Activated naive CD4-positive, alpha-beta T cell (primary cell): ENCODE measurements at regions not wholly inside any gene's neighbourhood (a gene's known extent, or its start where the extent isn't known, plus 50 kb on each side); places are given as distances from the start of the nearest gene placed in this dataset.

ENCODE experiments used
- DNase-seq, 4 experiments: peaks; one replicate each; lab custom pipeline; 2025; lab: John Stamatoyannopoulos, UW

DNA sequence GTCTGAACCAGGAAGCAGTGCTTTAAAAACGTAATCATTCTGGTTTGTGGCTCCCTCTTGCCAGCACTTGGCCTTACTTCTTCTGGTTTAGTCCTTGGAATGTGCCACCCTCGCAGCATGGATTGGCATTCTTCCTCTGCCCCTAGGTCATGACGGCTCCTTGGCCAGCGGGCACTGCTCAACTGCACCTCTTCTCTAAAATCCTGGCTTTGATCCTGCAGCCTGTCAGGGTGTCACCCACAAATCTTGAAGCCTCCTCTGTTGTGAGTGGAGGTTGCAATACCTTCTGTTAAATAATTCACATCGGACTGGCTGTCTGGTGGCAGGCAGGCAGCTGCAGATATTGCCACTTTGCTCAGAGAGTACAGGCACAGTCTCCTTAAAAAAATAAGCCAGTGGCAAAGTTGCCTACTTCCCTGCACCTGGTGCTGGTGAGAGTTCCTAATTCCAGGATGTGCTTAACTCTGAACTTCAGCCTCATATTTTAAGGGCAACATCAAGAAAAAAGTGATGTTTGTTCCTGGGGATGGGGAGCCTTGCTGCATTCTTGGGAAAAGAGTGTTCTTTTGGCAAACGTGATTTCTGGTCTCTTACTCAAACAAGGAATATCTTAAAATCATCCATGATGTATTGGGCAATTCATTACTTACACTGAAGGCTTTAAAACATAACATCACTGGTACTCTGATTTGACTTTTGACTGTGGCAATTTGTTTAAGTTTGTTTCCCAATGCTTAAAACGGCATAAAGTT lies 179.8 kb downstream of the FOXA2 start:
- DNase-seq: no peak

DNA sequence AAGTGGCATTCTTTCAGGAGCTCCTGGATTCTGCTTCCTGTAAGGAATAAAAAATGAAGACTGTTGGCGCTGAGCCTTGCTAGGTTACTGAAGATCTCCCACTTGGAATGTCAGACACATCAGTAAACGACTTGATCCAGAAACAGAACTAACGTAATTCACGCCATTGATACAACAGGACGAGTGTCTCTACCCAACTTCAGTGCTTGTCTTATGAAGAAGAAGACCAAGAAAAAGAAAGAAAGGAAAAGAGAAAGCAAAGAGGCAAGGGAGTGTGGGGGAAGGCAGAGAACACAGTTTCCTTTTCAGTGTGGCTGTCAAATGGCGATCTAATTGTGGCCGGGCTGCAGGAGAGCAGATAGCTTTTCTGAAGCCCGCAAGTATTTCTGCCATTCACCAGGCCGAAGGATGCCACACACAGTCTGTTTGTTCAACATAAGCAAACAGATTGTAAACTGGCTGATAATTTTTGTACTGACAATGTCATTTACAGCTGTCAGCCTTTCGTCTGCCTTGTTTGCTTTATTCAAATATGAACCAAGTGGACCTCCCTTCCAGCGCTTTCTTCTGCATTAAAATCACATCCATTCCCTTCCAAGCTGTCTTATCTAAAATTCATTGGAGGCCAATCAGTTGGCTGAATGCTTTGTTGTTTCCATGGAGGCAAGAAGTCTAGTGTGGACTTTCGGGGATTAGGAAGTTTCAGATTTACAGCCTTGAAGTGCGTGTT lies 180.6 kb downstream of the FOXA2 start:
- no peak for DNase-seq

DNA sequence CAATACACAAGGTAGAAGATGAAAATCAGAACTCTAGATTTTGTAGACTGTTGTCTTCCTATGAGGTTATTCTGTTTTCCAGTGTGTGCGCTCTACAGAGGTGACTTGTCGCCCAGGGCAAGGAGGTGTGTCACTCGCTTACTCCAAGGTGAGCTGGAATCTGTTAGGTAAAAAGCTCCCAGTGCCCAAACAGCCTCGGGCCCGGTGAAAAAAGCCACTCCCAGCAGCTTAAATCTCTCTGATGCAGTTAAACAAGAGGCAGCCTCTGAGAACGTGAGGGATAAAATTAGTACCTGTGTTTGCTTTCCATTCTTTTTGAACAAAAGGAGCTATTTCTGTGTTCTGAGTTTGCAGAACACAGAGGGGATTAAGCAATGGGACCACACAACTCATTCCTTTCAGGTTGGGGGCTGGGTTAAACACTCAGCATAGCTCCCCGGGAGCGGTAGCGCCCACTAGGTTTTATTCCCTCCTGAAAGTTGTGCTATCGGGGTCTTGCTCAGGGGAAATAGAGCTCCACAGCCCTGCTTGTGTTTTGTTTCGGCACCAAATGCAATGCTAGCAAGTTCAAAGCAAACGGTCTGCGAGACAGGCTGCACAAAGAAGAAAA lies 181.2 kb downstream of the FOXA2 start:
- DNase-seq: no peak

DNA sequence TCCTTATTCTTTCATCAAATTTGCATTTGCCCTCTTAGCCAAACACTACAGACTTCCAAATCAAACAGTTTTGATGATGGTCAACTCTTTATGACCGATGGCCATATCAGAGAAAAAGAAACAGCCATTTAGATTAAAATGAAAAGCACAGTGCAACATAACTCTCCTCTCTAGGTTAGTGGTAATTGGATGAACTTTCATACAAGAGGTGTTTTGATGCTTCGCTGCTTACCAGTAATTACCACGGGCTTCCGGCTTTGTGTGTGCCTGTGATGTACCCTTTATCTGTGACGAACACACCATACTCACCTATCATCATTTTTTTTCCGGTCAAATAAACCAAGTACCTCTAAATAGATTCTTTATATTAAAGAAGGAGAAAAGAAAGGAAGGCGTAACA lies 181.8 kb downstream of the FOXA2 start:
- DNase-seq: no peak

DNA sequence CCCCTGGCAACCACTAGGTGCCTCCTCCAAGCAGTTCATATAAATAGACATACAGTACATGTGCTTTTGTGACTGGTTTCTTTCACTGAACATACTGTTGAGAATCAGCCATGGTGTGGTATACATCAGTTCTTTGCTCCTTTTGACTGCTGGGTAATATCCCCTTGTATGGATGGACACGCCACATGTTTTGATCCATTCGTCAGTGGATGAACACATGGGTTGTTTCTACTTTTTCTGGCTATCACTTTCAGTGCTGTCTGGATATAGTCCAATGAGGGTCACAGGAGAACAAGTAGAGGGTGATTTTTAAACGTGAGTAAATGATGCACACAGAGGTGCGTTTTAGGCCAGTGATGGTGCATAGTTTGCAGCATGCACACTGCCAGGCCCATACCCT lies 183.9 kb downstream of the FOXA2 start:
- DNase-seq: no peak

DNA sequence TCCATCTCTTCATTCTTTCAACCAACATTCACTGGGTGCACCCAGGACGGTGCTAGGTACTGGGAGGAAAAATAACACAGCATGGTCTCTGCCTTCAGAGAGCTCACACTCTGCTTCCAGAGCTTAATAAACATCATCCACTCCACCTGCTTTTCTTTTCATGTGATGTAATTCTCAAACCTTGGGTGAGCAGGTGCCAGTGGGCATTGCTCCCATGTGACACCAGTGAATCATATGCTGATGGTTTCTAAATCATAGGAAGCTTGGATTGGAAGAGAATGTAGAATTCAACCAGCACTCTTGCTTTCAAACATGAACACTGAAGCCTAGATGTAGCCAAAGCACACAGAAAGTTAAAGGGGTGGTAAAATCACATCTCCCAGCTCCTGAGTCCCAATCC lies 189.8 kb downstream of the FOXA2 start:
- no peak for DNase-seq

DNA sequence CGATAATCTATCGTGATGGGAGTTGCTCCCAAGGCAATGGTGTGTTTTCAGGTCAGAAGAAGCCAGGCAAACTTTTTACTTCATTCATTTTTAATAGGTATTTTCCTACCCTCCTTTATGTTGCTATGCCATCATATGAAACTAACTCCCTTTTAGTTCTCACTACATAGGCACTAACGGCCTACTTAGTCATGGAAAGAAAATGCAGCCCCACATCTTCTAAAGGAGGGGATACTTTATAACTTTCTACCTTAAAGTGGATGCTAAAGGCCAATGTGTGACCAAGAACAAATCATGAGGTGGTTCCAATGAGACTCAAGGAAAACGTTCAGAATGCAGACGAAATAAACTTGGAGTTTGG lies 193.8 kb downstream of the FOXA2 start:
- no peak for DNase-seq

DNA sequence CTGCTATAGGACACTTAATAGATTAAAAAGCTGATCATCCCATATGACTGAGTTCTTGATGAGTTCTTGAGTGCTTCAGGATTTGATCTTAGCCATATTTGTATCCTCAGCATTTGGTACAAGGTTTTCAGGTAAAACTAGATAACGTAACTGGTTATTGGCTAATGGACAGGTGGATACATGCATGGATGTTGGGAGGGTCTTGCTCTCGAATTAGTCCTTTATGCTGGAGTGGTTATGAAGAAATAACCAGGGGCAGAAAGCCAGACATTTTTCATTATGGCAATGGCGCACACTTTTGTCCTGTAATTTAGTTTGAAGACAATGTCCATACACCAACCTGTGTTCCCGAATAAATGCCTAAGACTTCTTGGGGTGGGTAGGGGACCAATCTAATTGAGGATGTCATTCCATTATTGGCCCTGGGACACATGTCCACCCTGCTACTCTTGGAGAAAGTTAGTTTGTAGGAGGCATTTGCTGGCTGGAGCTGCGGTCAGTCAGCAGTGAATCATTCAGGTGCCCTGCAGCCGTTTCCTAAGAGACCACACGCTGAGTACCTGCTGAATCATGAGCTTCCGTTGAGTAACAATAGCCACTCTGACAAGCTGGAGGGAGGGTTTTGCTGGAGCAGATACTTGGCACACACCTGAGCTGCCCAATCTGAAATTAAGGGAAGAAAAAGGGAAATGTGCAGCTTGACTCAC lies 194.4 kb downstream of the FOXA2 start:
- no peak for DNase-seq

DNA sequence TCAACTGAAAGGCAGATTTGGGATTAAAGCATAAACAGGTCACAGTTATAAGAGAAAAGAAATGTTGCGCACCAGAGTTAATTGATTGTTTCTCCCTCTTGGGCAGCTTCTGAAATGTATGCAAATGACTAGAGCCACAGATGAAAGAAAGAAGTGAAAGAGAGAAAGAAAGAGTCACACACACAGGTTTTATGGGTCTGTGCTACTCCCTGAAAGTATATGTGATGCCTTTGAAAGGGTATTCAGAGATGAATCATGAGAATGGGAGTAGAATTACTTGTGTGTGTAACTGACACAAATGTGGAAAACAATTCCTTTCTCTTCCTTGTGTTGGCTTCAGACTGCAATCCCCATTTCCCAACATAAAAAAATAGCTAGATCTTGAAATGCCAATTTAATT lies 196.9 kb downstream of the FOXA2 start:
- DNase-seq: no peak

DNA sequence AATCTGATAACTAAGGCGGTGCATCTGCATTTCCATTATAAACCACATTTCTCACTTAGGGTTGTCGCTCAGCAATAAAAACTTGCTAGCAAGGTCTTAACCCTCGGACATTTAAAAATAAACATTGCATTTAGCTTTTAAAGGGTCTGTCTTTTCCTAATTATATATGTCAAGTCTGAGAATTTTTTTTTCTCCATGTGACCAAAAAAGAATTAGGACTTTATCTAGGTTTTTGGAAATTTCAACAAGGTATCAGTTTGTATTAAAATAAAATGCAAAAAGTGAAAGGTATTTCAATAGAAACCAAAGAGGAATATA lies 198.1 kb downstream of the FOXA2 start:
- DNase-seq: no peak

DNA sequence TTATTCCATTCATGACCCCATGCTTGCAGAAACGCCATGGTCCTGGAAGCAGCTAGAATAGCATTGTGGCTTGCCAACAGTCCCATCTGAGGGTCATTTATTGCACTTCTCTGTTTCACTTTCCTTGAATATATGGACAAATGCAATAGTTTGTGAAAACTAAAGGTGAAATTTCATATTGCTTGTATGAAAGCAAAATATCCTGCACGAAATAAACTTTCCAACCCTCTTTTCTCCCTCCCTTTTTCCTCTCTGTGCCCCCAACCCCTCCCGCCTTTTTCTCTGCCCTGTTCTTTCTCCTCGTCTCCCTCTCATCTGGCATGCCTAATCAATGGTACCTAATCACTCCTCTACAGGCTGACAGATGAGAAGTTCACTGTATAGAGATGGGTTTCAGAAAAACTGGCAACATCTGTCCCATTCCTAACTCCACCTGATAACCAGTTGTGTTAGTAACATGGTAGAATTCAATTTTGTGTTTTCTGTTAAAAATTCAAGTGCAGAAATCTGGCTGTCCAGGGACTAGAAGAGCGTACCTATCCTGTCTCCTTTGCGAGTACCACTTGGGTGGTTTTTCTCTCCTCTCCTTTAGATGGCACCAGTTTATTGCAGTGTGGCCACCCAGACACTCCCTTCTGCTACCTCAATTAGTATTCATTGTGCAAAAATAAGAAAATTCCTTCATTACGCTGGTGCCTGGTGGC lies 198.6 kb downstream of the FOXA2 start:
- DNase-seq: no peak

DNA sequence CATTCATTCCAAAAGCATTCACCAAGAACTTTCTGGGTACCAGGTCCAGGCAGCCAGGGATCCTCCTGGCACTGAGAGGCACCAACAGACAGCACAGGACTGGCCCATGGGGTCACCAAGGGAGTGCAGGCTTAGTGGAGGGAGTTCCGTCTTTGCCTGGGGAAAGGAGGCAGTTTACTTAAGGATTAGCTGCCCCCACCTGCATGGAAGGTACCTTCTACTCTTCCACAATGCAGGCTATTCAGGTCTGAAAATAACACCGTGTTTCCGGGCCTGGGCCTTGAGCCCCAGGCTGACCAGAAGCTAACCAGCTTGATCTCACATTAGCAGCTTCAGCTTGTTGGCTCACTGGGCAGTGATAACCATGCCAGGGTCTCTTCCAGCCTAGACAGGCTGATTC lies 199.4 kb downstream of the FOXA2 start:
- no peak for DNase-seq

DNA sequence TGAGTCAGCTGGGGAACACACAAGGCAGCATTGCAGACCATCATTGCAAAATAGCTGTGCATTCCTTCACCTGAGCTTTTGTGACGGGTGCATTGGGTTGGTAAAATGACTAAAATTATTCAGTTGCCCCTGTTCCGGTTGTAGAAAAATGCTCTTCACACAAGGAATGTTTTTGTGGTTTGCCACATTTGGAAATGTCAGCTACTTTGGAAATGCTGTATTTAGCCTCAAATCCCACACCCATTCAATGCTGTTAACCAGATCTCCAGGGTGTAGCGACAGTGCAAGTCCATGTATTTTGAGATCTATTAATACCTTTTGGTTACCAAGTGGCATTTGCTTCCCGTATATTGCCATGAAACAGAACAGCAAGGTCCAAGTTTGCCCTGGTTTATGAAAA lies 201.2 kb downstream of the FOXA2 start:
- DNase-seq: no peak

DNA sequence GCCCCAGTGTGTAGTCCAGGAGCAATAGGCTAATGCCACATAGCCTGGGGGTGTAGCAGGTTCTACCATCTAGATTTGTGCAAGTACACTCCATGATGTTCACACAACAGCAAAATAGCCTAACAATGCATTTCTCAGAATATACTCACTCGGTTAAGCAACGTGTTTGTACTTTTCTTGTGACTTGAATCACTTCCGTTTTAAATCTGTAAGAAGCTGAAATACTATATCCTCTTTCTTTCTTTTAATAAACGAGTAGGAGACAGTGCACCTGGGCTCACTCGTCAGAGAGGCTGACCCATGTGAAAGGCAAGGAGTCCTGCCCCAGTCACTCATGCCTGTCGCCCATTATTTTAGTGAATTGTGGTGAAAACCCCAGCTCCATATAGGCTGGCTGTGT lies 201.6 kb downstream of the FOXA2 start:
- no peak for DNase-seq

DNA sequence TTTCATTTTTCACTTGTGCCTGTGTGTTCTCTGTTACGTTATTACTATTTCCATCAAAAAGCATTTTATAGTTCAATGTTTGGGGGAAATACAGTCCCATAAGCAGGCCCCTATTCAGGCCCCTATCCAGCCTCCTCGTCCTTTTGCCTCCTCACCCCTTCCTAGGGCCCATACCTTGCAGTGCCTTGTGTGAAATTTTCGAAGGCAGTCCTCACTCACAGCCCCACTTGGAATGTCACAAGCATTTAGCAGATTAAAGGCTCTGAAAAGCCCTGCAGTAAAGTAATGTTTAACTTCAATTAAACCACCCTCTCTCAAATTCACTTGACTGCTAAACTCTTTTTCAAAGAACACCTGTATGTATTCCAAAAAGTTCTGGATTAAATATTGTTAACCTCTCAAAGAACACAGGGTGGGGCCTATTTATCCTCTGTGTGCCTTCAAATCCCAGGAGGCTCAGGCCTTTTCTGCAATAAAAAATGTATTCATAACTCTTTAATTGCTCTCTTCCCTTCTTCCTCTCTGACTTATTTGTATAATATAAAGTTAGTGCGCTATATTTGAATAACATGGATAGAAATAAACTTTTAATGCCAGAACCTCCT lies 202.5 kb downstream of the FOXA2 start:
- no peak for DNase-seq

DNA sequence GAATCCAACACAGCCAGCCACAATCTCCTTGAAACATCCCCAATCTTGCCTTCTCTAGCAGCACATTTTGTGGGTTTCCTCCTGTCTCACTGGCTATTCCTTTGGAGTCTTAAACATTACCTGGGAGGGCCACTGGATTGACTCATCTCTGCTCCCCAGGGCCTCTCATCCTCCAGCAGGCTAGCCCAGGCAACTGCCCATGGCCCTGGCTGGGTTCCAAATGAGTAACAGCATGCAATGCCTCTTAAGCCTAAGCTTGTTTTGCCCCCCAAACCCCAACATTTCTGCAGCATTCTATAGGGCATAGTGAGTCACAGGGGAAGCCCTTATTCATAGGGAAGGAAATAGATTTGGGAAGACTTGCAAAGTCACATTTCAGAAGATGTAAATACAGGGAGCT lies 204.9 kb downstream of the FOXA2 start:
- DNase-seq: no peak

DNA sequence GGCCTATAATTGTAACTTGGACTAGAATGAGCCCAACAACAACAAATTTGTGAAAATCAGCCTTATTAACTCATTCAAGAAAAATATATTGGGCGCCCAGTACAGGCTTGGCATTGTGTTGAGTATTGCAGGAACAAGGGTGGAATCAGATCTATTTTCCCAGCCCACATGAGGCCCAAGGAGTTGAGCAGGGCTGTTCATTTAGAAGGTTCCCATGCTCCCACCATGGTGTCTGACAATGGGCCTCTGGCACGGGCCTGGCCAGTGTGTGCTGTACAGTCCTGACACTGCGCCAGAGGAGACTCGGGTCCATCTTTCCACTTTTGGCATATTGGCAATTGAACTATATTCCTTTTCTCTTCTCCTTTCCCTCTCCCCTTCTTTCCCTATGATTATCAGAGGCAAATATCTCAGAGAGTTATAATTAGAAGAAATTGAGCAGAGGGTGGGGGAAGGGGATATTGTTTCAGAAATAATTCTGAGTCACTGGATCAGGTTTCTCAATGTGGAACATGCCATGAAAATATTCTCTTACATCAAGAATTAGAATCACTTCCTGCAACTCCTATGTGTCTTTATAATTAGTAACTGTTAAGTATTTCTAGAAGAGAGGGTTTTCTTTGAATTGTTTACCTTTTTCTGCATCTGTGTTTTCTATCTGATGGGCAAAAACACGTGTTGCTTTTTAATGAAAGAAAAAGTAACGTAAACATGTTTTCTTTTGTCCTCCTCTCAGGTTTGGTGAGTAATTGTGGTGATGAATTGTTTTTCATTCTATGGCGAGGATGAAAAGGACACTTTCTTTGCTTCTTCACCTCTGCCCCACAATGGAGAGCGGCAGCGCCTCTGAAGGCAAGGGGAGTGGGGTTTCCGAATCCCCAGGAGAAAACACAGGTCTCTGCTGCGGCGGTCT lies 209.4 kb downstream of the FOXA2 start:
- no peak for DNase-seq

DNA sequence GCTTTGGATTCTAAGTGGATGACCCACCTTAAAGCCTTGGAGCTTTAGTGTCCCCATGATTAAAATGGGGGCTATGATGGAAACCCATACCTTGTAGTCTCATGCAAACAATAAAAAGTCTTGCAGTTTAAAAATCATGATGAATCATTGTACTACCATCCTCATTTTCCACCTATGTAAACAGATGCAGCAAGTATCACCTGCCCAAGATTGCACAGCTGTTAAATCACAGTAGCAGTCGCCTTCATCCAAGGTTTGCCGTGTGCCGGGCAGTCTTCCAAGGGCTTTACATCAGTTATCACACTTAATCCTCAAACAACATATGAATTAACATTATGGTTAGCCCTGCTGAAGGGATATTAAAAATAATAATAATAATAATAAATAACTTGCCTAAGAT lies 210.3 kb downstream of the FOXA2 start:
- no peak for DNase-seq

DNA sequence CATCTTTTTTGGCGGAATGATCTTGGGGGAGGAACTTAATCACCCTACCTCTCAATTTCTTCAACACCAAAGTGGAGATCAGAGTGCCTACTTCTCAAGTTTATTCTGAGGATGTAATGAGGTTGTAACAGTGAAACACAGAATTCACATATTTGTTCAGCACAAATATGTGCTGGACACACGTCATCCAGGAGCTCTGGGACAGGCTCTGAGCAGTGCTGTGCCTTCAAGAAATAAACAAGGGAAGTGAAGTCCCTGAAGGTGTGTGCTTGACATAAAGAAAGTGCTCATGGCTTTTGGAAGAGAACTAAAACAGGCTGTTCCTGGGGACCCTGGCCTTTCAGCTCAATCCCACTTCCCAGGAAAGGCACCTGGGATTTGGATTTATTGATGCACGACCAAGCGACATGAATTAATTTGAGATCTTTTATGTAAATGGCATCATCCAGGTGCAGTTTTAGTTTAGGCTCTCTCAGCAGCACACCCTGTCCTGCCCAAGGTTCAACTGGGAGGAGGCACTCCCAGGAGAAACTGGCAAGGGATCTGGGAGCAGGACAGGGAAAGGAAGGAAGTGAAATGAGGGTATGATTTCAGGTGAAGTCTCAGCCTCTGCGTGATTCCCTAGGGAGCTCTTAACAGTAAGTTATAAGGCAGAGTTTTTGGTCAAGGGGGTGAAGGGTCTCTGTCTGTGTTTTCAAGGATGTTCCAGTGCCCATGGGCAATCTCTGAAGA lies 211.0 kb downstream of the FOXA2 start:
- DNase-seq: no peak

DNA sequence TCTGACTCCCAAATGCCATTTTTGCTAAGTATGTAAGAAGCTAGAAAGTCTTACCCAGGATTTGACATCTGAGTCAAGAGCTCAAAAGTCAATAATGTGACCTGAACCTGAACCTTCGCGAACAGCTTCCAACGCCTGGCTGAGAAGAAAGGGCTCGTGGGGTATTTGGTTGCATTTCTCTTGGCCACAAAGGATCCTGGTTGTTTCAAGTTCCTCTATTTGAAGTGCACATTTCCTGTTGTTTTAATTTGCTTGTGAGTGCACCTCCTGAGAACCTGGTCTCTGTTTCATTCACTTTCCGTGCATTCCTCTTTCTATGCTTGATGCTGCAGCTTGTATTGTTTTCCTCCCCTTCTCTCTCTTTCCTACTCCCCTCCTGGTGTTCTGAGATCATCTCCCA lies 212.5 kb downstream of the FOXA2 start:
- no peak for DNase-seq
